HT1080 (cell line): ENCODE measurements at regions not wholly inside any gene's neighbourhood (a gene's known extent, or its start where the extent isn't known, plus 50 kb on each side); places are given as distances from the start of the nearest gene placed in this dataset. TPM values are rescaled to one million over a fixed set of nuclear protein-coding genes. Genes with fewer than 3 reads are reported as not detected.

Experiments
- DNase-seq: peaks from one replicate; pipeline ENCODE4 v3.0.0-alpha.2; 2015; ENCODE audit warnings: low read depth
- small RNA-seq: library from RNA; depleted of rRNA; stranded (forward); fragments of <200 nt; gene quantifications from one replicate; pipeline ENCODE3, GENCODE V24; 2014

- DNase-seq = no peak
Measured at GRCh38 chr6:133171989-133172604, 69.1 kb upstream of the EYA4 start.

- DNase-seq = no peak
Measured at GRCh38 chr6:133173276-133173675, 67.9 kb upstream of the EYA4 start.

GRCh38 chr6:133179481-133179880 lies 61.7 kb upstream of the EYA4 start:
- DNase-seq = no peak

- no peak for DNase-seq
Measured at GRCh38 chr6:133183691-133184090, 57.5 kb upstream of the EYA4 start.

- no peak for DNase-seq
Measured at GRCh38 chr6:133184798-133185372, 56.3 kb upstream of the EYA4 start.

- DNase-seq = no peak
Measured at GRCh38 chr6:133185731-133186130, 55.4 kb upstream of the EYA4 start.

GRCh38 chr6:133187114-133187513 lies 54.0 kb upstream of the EYA4 start:
- DNase-seq = no peak

- peak; percentile 79 for DNase-seq
Measured at GRCh38 chr6:133187657-133188453, 53.3 kb upstream of the EYA4 start.

- no peak for DNase-seq
Measured at GRCh38 chr6:133190912-133191311, 50.2 kb upstream of the EYA4 start.

- no peak for DNase-seq
Measured at GRCh38 chr6:133191323-133191722, 49.8 kb upstream of the EYA4 start.

Small RNA genes lying in the stretch of these regions (small RNA-seq; reads per million reads assigned to genes)
- gene MTCYBP4 = not detected
